Thoracic aorta (tissue), 2 donors: ENCODE measurements at regions not wholly inside any gene's neighbourhood (a gene's known extent, or its start where the extent isn't known, plus 50 kb on each side); places are given as distances from the start of the nearest gene placed in this dataset.
"Not testable (repeated sequence)": the region's sequence is repeated elsewhere in the genome, so short reads cannot be mapped to it uniquely, and the experiment has no call there.

Experiments
- ATAC-seq: fragments of 150-250 bp; one replicate; pipeline ENCODE4 v1.8.0; 2017; ENCODE audit warnings: low read depth; ENCODE audit not compliant: insufficient number of reproducible peaks, low FRiP score
- DNase-seq: peaks from one replicate; pipeline ENCODE4 v3.0.0-alpha.2; 2020; ENCODE audit warnings: low spot score
- H3K27ac ChIP-seq, 2 donors: fragments of 200-600 bp; sonication (generic); 1 replicate in 1 of 2; 2 replicates in 1 of 2; pipeline ENCODE4 v1.5.1; 2016; ENCODE audit warnings: mild to moderate bottlenecking in 2 of 2, moderate library complexity in 2 of 2
- H3K27me3 ChIP-seq: fragments of 200-600 bp; sonication (generic); replicated peaks from 2 replicates; pipeline ENCODE4 v1.6.0; 2016; ENCODE audit warnings: mild to moderate bottlenecking; ENCODE audit not compliant: insufficient read depth
- H3K36me3 ChIP-seq: fragments of 200-600 bp; sonication (generic); one replicate; pipeline ENCODE4 v1.5.1; 2016
- H3K4me1 ChIP-seq, 2 donors: fragments of 200-600 bp; sonication (generic); 1 replicate in 1 of 2; 2 replicates in 1 of 2; pipeline versions ENCODE4 v1.5.1 to v1.6.0; 2016; ENCODE audit warnings: low read depth in 2 of 2, mild to moderate bottlenecking in 1 of 2; ENCODE audit not compliant: control insufficient read depth in 1 of 2
- H3K4me3 ChIP-seq: fragments of 200-600 bp; sonication (generic); 2 replicates; pipeline ENCODE4 v1.5.1; 2016; ENCODE audit warnings: mild to moderate bottlenecking
- H3K9me3 ChIP-seq: fragments of 200-600 bp; sonication (generic); 2 replicates; pipeline ENCODE4 v1.5.1; 2016
- TF ChIP-seq, protein P1 (sequence below): fragments of 200-600 bp; sonication (generic); IDR thresholded peaks from one replicate; pipeline ENCODE4 v1.5.1; 2019; ENCODE audit warnings: antibody characterized with exemption

DNA sequence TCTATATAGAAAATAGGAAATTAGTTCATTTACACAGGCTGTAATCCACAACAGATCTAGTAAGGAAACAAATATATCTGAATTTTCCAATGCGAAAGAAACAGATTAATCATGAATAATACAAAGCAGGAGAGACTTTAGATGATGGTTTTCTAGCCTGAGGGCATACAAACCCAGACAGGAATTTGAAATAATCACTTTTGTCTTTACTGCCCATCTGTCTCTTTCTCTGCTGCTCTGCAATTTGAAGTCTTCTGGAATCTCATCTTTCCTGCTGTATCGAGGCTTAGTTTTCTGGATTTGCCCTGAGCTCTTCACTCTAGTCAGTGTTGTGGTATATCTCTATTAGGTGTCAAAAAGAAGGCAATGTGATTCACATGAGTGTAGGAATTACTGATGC, 711.8 kb upstream of the FAM241A start:
- no peak for ATAC-seq

DNA sequence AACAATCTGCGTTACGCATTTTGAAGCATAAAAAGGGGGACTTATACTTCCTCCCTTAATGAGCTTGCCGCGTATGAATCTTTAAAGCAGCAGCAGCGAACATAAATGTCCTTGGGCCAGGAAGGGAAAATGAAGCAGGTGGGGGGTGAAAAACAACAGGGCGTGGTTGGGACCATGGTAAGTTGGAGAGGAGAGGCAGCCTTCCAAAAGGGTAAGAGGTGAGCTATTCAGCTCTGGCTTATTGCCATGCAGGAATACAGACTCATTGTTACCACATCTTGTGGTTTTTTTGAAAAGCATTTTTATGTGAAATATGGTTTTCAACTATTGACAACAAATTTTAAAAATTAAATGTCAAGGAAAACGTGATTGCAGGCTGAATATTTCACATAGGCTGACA, 710.7 kb upstream of the FAM241A start:
- Histone ChIP-seq H3K4me3 (no peak overlapping the region), H3K27ac (no peak overlapping the region), H3K4me1 (no peaks in the 10 kb centered on the region), H3K9me3 (no peaks in the 10 kb centered on the region), H3K27me3 (no peaks in the 10 kb centered on the region), H3K36me3 (no peaks in the 10 kb centered on the region)
- DNase-seq (no peak), ATAC-seq (no peak)
- TF ChIP-seq, protein P1, sequence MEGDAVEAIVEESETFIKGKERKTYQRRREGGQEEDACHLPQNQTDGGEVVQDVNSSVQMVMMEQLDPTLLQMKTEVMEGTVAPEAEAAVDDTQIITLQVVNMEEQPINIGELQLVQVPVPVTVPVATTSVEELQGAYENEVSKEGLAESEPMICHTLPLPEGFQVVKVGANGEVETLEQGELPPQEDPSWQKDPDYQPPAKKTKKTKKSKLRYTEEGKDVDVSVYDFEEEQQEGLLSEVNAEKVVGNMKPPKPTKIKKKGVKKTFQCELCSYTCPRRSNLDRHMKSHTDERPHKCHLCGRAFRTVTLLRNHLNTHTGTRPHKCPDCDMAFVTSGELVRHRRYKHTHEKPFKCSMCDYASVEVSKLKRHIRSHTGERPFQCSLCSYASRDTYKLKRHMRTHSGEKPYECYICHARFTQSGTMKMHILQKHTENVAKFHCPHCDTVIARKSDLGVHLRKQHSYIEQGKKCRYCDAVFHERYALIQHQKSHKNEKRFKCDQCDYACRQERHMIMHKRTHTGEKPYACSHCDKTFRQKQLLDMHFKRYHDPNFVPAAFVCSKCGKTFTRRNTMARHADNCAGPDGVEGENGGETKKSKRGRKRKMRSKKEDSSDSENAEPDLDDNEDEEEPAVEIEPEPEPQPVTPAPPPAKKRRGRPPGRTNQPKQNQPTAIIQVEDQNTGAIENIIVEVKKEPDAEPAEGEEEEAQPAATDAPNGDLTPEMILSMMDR, result no peak

More for the DNA sequence above, 711.8 kb upstream of the FAM241A start:
- DNase-seq, result no peak
- Histone ChIP-seq H3K36me3 (no peaks in the 10 kb centered on the region), H3K9me3 (no peaks in the 10 kb centered on the region), H3K4me3 (no peak overlapping the region), H3K27me3 (no peaks in the 10 kb centered on the region), H3K4me1 (no peaks in the 10 kb centered on the region), H3K27ac (no peak overlapping the region)
- TF ChIP-seq, protein P1, result no peak

DNA sequence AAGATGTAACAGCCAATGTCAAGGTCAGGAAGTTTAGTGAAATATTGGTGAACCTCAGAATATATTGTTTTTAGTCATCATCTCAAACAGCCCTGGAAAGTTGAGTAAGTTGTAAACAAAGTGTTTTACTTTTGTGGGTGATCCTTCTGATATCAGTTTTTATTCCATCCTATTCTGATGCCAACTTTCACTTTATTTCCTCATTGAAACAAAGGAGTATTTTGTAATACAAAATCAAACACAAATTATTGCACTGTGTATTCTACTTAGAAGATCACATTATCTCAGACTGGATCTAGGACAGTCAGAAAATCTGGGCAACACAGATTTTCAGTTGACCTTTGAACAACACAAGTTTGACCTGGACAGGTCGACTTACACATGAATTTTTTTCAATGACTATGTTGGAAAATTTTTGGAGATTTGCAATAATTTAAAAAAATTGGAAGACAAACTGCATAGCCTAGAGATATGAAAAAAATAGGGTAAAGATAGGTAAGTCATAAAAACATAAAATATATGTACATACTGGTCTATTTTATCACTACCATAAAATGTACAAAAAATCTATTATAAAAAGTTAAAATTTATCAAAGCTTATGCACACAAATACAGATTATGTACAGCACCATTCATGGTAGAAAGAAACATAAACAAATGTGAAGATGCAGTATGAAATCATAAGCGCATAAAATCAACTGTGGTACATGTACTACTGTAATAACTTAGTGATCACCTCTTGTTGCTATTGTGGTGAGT, 709.1 kb upstream of the FAM241A start:
- TF ChIP-seq, protein P1, result no peak
- H3K27ac ChIP-seq, result no peak overlapping the region
- no peak overlapping the region for H3K4me3 ChIP-seq
- ATAC-seq (no peak), DNase-seq (no peak)
- H3K9me3 ChIP-seq, result no peaks in the 10 kb centered on the region
- H3K4me1 ChIP-seq, result no peaks in the 10 kb centered on the region
- no peaks in the 10 kb centered on the region for H3K27me3 ChIP-seq
- no peaks in the 10 kb centered on the region for H3K36me3 ChIP-seq

DNA sequence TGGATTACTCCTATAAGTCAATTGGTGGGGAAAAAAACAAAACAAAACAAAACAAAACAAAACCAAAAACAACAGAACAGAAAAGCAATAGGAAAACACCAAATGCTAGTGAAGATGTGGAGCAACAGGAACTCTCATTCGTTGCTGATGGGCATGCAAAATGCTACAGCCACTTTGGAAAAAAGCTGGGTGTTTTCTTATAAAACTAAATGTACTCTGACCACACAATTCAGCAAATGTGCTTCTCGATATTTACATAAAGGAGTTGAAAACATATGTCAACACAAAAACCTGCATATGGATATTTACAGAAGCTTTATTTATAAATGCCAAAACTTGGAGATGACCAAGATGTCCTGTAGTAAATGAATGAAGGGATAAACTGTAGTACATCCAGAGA, 703.6 kb upstream of the FAM241A start:
- DNase-seq (no peak), ATAC-seq (no peak)
- TF ChIP-seq, protein P1, result no peak
- Histone ChIP-seq H3K27ac (no peak overlapping the region), H3K4me3 (no peak overlapping the region), H3K4me1 (no peaks in the 10 kb centered on the region), H3K27me3 (no peaks in the 10 kb centered on the region), H3K9me3 (no peaks in the 10 kb centered on the region), H3K36me3 (no peaks in the 10 kb centered on the region)

DNA sequence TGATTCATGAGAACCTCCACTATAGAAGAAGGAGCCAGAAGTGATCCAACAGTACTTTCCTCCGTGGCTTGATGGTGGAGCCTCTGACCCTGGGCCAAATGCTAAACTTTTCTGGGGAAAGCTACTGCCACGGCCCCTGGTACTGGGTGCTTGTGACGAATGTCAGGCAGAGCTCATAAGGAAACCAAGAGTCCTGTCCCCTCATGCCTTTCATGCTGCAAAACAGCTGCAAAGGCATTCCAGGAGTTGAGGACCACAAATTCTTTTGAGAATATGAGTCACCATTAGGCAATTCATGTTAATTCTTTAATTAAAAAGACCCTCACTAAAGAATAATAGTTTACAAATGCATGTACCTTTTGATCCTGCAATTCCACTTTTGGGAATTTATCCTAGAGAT, 700.4 kb upstream of the FAM241A start:
- not testable (repeated sequence) for H3K27ac ChIP-seq, H3K9me3 ChIP-seq, H3K4me1 ChIP-seq, ATAC-seq, DNase-seq, H3K36me3 ChIP-seq, H3K4me3 ChIP-seq, H3K27me3 ChIP-seq

DNA sequence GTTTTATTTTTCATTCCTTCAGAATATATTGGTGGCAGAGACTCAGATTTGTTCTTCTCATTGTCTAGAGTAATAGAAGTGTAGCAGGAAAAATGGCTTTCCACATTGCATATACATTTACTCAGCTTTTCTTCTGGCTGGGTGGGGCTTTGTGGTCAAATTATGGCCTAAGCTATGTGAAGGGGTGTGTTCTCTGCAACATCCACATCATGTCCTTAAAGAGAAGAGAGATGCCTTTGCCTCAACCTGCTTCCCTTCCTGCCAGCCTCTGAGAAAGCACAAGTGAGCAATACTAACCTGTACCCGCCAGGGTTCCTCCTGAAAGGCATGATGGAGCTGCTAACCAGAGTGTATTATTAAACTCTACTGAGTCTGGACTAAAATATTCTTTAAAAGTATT, 695.6 kb upstream of the FAM241A start:
- Histone ChIP-seq H3K27ac (no peak overlapping the region), H3K4me3 (no peak overlapping the region), H3K4me1 (no peaks in the 10 kb centered on the region), H3K9me3 (no peaks in the 10 kb centered on the region), H3K36me3 (no peaks in the 10 kb centered on the region), H3K27me3 (no peaks in the 10 kb centered on the region)
- DNase-seq, result no peak
- TF ChIP-seq, protein P1, result no peak
- ATAC-seq, result no peak
